CD4-positive, alpha-beta T cell treated with Interleukin-12 subunit alpha and Interleukin-12 subunit beta, for 1 hour (primary cell): ENCODE measurements at regions not wholly inside any gene's neighbourhood (a gene's known extent, or its start where the extent isn't known, plus 50 kb on each side); places are given as distances from the start of the nearest gene placed in this dataset.
"Not testable (repeated sequence)": the region's sequence is repeated elsewhere in the genome, so short reads cannot be mapped to it uniquely, and the experiment has no call there.

Source experiments
- DNase-seq: peaks from one replicate; pipeline ENCODE4 v3.0.0-alpha.2; 2020

DNA sequence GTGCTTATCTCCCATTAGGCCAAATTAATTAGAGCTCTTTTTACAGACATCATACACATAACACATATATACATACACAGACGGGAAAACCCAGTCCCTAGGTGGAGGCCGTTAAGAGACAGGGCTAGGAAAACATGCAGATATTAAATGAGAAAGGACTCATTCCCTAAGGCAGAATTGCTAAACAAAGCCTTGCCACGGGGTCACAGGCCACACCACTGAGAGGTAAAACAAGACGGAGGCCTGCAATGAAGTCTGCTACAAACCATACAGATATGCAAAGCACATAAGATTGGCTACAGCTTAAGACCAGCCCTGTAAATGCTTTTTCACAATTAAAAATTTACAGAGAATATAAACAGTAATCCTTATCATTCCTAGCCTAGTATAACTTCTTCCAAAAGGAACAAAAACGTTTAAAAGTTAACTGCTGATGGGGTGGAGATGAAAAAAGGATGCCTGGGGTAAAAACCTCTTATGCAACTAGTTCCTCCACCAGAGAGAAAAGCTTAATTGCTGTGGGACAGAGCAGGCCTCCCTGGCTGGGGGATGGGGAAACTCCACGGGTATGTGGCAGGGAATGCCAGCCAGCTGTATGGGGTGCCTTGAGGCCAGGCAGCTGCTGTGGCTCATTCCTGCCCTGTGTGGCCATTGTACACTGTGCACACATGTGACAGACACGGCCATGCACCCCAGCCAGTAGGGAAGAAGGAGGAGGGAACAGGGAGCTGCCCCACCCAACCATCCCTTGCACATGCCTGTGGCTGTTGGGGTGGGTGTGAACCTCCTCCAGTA, 481.4 kb upstream of the LMCD1 start:
- DNase-seq = no peak

DNA sequence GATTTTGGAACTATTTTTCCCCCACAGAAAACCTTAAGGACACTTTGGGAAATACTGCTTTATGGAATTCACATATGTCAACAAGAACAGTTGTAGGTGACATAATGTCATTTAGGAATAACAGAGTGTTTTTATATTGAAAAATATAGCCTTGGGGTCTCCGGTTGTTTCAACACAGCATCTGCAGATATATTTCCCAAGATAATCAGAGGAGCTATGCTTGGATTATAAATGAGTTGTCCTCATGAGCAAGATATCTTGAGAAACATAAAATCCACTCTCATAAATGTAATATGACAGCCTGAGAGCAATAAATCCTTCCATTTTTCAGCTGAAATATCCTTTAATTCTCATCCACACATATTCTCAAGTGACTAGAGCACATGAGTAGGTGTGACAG, 473.7 kb upstream of the LMCD1 start:
- no peak for DNase-seq

DNA sequence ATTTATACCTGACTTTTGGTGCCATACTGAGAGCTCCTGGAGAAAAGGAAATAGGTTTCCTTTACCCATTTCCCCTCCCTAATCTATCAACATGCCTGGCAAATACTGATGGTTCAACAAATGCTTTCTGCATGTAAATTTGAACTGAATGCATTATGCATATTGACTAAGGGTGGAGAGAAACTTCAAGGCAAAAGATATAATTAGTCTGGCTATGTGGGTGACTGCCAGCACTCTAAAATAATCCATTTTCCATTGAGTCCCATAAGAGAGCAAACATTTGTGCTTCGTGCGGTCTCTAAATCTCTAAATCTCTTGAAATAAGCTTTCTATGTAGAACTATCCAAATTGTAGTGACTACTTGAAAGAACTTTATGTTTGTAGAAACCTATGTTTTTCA, 451.3 kb upstream of the LMCD1 start:
- no peak for DNase-seq

DNA sequence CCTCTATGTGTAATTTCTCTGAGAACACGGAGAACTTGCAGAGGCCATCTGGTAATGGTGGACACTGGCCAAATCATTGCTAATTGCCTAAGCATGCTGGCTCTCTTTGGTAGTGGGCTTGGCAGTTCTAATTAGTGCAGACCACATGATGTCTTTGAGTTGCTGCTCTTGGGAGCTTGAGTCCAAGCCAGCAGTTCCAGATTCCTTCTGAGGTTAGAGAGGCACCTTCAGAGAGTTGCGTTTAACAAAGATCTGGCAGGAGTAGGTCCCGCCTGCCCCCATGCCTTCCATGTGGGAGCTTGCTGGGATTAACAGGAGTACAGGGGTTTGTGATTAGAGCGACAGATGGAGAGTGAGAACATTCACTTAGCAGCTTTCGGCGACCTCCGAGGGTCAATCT, 449.0 kb upstream of the LMCD1 start:
- DNase-seq = no peak

DNA sequence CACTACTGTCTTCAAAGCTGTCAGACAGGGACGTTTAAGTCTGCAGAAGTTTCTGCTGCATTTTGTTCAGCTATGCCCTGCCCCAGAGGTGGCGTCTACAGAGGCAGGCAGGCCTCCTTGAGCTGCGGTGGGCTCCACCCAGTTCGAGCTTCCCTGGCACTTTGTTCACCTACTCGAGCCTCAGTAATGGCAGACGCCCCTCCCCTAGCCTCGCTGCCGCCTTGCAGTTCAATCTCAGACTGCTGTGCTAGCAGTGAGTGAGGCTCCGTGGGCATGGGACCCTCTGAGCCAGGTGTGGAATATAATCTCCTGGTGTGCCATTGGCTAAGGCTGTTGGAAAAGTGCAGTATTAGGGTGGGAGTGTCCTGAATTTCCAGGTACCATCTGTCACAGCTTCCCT, 433.5 kb upstream of the LMCD1 start:
- not testable (repeated sequence) for DNase-seq

DNA sequence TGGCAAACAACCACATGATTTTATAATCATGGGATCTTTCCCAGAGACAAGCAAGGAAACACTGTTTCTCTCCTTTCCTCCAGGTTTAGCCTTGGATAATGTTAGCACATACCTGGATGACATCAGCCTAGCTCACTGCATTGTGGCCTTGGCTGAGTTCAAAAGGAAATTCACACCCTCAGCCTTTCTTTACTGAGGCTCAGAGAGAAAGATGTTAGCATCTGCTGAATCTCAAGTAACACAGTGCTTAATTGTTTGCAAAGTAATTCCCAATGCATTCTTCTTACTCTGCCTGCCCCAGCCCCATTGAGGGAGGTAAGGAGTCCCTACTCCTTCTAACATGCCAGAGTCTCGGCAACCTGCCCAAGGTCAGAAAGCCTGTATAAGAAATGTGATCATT, 432.2 kb upstream of the LMCD1 start:
- no peak for DNase-seq

DNA sequence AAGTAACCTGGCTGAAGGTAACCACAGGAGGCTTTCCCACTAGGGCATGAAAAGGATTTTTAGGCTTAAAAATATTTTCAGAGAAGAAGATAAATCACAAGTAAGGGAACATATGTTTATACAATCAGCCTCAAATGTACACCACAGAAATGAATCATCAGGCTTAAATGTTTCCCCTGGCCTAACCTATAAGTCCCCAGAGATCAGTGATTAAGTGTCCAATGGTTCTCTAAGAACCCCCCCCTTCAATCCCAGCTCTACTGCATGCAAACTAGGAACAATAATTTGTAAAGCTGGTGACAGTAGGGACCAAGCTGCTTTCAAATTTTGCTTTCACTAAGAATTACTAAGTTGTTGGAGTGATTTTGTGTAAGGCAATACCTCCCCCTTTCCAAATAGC, 431.6 kb upstream of the LMCD1 start:
- DNase-seq = no peak

DNA sequence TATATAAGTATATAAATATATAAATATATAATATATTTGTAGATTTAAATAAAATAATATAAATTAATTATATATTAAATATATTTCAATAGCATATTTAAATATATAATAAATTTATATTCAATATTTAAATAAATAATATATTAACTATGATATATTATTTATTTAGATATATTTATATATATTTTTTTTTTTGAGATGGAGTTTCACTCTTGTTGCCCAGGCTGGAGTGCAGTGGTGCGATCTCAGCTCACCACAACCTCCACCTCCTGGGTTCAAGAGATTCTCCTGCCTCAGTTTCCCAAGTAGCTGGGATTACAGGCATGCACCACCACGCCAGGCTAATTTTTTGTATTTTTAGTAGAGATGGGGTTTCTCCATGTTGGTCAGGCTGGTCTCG, 426.9 kb upstream of the LMCD1 start:
- not testable (repeated sequence) for DNase-seq

DNA sequence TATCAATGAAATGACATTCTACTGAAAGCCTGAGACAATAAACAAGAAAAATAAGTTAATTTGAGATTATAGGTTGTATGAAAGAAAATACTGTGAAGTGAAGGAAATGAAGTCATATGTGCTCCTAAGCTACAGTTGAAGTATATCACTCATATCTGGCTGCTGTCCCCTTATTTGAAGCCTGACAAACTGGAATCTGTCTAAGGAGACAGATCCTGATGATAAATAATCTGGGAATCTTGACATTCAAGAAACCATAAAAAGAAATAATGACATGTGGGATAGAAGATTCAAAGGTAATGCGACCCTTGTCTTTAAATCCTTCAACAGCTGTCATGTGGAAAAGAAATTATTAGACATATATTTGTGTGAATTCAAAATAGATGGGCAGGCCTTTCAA, 424.5 kb upstream of the LMCD1 start:
- no peak for DNase-seq

DNA sequence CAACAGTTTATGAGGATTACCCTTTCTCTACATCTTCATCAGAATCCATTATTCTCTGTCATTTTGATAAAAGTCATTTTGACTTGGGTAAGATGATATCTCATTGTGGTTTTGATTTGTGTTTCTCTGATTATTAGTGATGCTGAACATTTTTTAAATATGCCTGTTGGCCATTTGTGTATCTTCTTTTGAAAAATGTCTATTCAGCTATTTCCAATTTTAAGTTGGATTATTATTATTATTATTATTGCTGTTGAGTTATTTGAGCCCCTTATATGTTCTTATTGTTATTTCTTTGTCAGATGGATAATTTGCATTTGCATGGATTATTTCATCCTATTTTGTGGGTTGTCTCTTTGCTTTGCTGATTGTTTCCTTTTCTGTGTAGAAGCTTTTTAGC, 421.2 kb upstream of the LMCD1 start:
- DNase-seq = no peak

DNA sequence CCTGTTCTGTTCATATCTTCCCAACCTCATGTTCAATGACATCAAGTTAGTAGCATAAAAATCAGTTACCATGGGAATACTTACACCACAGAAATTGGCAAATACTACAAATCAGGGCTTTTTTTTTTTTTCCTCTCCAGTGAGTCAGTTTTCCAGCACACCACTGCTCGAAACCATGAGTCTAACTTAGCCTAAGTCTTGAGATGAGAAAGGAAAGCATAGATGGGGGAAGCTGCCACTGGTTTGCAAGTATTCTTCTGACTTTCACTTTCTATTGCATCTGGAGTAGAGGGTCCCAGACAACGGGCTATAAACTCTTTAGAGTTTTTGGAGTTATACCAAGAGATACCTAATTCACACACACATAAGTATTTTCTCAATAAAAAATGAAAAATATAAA, 416.1 kb upstream of the LMCD1 start:
- DNase-seq = no peak

DNA sequence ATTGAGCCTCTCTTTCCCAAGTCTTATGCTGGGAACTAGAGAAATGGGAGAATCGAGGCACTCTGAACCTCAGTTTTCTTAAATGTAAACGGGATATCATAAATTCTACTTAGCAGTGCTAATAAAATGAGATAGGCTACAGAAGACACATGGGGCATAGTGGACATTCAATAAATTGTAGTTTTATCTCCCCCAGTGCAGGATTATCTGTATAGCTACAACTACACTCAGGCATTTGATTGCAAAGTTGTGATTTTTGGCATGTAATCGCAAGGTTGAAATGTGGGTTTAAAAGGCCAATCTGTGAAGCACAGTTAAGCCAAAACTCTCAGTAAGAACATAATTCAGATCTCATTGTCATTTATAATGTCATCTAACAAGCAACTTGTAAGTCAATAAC, 413.7 kb upstream of the LMCD1 start:
- no peak for DNase-seq

DNA sequence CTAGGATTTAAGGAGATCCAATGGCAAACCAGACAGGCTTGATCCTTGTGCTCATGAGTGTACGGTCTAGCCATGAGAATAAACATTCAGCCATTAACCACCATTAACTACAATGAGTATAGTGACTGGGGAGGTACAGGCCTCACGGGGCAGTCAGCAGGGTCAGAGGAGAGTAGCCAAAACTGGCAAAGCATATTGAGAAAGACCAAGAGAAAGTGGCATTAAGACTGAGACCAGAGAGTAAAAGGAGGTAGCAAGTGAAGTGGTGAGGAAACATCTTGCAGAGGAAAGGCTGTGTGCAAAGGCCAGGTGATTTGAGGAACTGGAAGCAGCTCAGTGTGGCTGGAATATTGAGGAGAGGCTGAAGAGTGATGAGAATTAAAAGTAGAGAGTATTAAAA, 407.2 kb upstream of the LMCD1 start:
- no peak for DNase-seq

DNA sequence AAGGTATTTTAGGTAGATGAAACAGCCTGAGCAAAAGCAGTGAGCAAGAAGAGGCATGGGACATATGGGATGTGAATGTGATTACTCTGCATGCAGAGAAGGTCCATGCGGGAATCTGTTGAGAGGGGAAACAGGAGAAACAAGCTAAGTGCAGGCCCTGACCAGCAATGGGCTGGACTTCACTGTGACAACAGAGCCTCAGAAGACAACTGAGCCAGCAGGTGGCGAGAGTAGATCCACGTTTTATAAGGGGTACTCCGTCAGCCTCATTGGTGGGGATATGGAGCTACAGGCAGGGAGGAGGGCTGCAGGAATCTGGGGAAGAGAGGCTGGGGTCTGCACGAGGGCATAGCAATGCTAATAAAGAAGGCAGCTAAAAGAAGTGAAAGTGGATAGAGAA, 405.9 kb upstream of the LMCD1 start:
- no peak for DNase-seq

DNA sequence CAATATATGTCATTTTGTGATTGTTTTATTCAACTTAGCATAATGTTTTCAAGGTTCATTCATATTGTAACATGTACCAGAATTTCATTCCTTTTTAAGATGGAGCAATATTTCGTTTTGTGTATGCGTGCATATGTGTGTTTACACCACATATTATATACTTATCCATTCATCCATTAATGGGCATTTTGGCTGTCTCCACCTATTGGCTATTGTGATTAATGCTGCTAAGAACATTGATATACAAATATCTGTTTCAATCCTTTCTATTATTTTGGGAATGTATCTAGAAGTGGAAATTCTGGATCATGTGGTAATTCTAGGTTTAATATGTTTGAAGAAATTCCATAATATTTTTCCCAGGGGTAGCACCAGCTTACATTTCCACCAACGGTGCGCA, 403.9 kb upstream of the LMCD1 start:
- no peak for DNase-seq

DNA sequence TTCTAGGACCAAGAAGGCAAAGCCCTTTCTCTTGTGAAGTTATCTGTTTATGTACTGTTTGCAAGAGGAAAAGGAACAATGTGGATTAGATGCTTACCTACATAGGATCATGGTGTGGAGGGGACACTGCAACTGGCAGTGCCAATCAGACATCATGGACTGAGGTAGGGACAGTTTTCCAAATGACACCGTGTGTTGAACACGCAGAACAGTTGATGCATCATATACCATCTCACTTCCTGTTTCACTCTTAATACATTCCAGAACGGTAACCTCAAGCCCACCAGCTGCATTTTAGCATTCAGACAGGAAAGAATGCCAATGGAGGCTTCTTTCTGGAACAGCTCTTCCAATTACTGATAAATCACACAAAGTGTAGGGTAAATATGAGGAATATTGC, 397.7 kb upstream of the LMCD1 start:
- DNase-seq = no peak

DNA sequence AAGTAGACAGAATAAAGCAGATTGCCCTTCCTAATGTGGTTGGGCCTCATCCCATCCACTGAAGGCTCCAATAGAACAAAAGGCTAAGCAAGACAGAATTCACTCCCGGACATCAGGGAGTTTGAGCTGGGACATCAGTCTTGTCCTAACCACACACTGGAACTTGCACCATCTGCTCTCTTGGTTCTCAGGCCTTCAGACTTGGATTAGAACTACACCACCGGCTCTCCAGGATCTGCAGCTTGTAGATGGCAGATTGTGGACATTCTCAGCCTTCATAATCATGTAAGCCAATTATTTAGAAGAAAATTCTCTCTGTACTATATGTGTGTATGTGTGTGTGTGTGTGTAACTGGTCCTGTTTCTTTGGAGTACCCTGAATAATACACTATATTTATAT, 394.7 kb upstream of the LMCD1 start:
- DNase-seq = no peak

DNA sequence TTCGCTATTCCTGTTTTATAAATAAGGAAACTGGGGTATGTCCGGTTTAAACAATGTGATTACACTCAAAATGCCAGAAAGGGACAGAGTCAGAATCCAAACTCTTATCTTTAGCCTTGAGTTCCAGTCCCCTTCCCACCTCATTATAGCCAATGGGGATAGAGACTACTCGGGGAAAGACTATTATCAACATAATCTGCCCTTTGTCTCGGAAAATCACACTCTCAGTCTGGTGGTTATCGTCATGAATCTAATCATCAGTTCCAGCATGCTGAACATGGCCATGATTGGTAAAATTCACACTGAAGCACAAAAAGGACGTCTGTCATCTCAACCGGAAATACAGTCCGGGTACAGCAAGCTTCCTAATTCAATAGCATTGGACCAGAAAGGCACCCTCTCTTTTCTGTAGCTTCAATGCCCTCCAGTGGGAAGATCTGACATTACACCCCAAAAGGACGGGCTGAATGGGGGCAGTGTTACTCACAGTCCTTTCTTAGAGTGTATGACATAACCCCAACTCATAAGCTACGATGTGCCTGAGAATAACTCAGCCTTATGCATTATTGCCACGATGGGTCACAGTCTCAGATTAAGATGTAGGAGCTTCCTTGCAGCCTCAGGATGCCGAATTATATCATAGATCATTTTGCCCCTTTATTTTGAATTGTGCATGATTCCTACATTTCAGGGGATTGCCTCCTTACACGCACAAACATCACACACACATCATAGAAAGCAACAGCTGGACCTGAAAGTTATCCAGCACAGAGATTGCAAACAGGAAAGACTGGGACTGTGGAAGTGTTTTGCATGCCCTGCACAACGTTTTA, 390.4 kb upstream of the LMCD1 start:
- peak; percentile 51 for DNase-seq

DNA sequence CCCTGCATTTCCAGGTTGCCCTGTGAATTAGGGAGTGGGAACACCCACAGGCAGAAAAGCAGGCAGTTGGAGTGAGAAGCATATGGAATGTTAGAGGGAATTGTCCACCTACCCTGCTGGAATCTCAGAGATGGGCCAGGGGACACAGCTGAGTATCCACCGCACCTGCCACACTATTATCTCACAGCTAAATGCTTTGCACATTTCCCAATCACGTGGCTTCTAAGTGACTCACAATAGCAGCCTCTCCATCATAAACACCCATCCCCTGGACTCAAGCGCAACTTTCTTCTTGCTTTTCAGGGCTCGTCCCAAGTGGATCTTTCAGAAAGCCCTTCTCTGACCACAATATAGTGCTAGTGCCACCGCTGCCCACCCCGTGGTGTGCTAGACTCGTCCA, 389.0 kb upstream of the LMCD1 start:
- no peak for DNase-seq

DNA sequence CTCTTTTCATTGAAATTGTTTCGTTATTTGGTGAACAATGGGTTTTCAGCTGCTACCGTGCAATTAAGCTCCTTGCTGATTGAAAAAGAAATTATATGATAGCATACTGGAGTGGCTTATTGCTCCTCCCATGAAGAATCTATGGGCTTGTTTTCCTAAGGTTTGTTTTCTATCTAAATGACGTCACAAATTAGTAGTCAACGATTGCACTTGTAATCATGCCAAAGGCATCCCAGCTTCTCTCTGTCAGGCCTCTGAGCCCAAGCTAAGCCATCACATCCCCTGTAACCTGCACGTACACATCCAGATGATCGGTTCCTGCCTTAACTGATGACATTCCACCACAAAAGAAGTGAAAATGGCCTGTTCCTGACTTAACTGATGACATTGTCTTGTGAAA, 388.0 kb upstream of the LMCD1 start:
- DNase-seq = no peak

DNA sequence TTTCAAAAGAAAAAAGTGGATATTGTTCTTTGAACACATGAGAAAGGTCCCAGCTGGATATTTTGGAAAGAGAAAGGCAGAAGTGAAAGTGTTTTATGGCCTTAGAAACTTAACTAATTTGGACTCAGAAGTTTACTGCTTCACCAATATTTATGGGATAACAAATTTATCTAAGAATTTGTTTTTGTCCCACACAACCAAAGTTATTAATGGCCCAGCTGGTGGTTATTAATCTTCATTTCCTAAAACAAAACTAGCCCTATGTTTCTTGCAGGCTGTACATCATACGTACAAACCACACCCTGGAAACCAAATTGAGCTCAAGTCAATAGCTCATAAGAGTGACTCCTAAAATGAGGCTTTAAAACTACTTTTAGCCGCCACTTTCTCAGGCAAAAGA, 372.9 kb upstream of the LMCD1 start:
- DNase-seq = no peak

DNA sequence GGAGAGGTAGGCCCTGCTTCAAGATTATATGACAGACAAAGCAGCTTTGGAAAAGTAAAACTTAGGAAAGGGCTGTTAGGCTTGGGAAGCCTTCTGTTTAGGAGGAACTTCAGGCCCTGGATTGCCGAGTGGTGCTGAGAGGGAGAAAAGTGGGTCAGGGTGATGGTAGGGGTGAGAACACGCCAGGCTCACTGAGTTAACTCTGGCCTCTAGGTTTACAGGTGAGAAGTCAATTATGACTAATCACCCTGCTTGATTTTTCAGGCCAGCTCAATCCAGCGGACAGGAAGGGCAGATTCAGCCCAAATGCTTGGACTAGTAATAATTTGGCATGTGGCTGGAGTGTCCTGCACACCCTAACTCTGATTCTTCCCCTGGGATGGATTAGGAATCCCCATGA, 365.1 kb upstream of the LMCD1 start:
- no peak for DNase-seq

DNA sequence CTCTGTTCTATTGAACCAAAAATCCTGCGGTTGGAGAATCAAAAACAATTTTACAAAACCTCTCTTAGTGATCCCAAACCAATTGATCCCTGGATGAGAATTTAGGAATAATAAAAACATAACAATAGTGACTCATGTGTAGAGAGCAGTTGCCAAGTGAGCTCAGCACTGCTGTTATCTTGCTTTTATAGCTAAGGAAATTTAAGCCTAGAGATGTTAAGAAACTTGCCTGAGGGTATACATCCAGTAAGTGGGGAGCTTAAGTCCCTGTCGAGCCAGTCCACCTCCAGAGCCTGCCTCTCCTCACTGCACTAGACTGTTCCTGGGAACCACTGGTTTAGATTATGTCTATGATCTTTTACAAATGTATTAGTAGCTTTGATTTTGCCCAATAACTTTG, 358.4 kb upstream of the LMCD1 start:
- DNase-seq = no peak

DNA sequence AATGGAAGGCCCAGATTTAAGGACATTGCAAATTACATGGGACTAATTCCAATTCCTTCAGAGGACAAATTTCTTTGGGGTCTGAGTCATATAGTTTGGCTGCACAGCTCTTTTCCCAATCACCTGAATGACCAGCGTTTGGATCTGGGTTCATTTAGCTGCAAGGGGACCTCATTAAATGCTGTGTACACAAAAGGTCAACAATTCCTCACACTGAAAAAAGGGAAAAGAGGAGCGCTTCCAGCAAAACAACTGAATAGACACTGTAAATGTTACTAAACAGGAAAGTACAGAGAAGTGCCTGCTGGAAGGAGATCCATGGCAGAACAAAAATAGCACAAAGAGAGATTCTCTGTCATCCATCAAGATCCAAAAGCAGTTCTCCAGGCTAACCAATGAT, 356.0 kb upstream of the LMCD1 start:
- DNase-seq = no peak

DNA sequence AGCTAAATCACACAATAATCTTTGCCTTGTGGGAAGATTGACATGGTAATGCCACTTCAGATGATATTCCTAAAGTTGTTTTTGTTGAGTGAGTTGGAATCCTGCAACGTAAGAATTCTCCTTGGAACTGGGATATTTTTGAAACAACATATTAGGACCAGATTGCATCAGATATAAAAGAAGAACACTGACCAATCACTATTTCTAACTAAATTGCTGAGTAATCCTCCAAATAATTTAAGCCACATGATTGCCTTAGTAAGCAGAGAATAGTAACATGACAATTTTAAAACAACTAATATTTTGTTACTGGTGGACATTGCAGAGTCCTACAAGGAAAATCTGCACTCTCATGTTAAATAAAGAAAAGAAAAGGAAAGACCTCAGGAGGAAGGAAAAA, 353.9 kb upstream of the LMCD1 start:
- DNase-seq = no peak
